GM18870 (cell line): ENCODE measurements at regions not wholly inside any gene's neighbourhood (a gene's known extent, or its start where the extent isn't known, plus 50 kb on each side); places are given as distances from the start of the nearest gene placed in this dataset.
"Not testable (repeated sequence)": the region's sequence is repeated elsewhere in the genome, so short reads cannot be mapped to it uniquely, and the experiment has no call there.

Experiments used
- ATAC-seq: cut with Tn5 transposase; IDR thresholded peaks from one replicate; pipeline ENCODE4 v1.9.1; 2021; ENCODE audit warnings: moderate library complexity; ENCODE audit not compliant: unreplicated experiment

- ATAC-seq: no peak
Observed at GRCh38 chr16:56022818-56023217, 147.6 kb upstream of the CES5A start.

GRCh38 chr16:56019274-56019673, 144.1 kb upstream of the CES5A start:
- no peak for ATAC-seq

- no peak for ATAC-seq
Observed at GRCh38 chr16:56013962-56014552, 138.9 kb upstream of the CES5A start.

GRCh38 chr16:56012482-56012811, 137.3 kb upstream of the CES5A start:
- ATAC-seq: no peak

- ATAC-seq: no peak
Observed at GRCh38 chr16:56011808-56012481, 136.8 kb upstream of the CES5A start.

- no peak for ATAC-seq
Observed at GRCh38 chr16:56005958-56006357, 130.8 kb upstream of the CES5A start.

GRCh38 chr16:55999683-56000082, 124.5 kb upstream of the CES5A start:
- ATAC-seq: no peak

GRCh38 chr16:55993088-55993487, 117.9 kb upstream of the CES5A start:
- no peak for ATAC-seq

- ATAC-seq: no peak
Observed at GRCh38 chr16:55992551-55992950, 117.4 kb upstream of the CES5A start.

GRCh38 chr16:55991843-55992242, 116.7 kb upstream of the CES5A start:
- ATAC-seq: no peak

GRCh38 chr16:55989569-55989907, 114.4 kb upstream of the CES5A start:
- no peak for ATAC-seq

- not testable (repeated sequence) for ATAC-seq
Observed at GRCh38 chr16:55988850-55989568, 113.8 kb upstream of the CES5A start.

- no peak for ATAC-seq
Observed at GRCh38 chr16:55988013-55988412, 112.8 kb upstream of the CES5A start.

GRCh38 chr16:55982597-55982996, 107.4 kb upstream of the CES5A start:
- ATAC-seq: no peak

GRCh38 chr16:55981557-55981956, 106.4 kb upstream of the CES5A start:
- no peak for ATAC-seq

GRCh38 chr16:55976815-55977214, 101.6 kb upstream of the CES5A start:
- no peak for ATAC-seq

- ATAC-seq: no peak
Observed at GRCh38 chr16:55971447-55971846, 96.3 kb upstream of the CES5A start.

GRCh38 chr16:55968221-55968620, 93.0 kb upstream of the CES5A start:
- ATAC-seq: no peak

- no peak for ATAC-seq
Observed at GRCh38 chr16:55964923-55965475, 89.8 kb upstream of the CES5A start.

- no peak for ATAC-seq
Observed at GRCh38 chr16:55955845-55956244, 80.7 kb upstream of the CES5A start.

GRCh38 chr16:55955424-55955823, 80.3 kb upstream of the CES5A start:
- ATAC-seq: no peak

- no peak for ATAC-seq
Observed at GRCh38 chr16:55954906-55955305, 79.7 kb upstream of the CES5A start.
